PC-9 (cell line): ENCODE measurements at regions not wholly inside any gene's neighbourhood (a gene's known extent, or its start where the extent isn't known, plus 50 kb on each side); places are given as distances from the start of the nearest gene placed in this dataset.

ENCODE experiments used
- BruUV-seq: library from RNA; stranded (reverse); fragments of 400-500 nt; replicated peaks from 2 replicates; lab custom pipeline; 2021; lab: Mats Ljungman, UMichigan
- CTCF ChIA-PET: fragments of 300-600 bp; sonication (Branson Sonifier 250); formaldehyde crosslinking; loops from one replicate; lab custom pipeline; 2022; ENCODE audit warnings: antibody characterized with exemption; lab: Charles Lee
- POLR2A ChIA-PET: fragments of 300-600 bp; sonication (Branson Sonifier 250); formaldehyde crosslinking; loops from one replicate; lab custom pipeline; 2022; ENCODE audit warnings: antibody characterized with exemption; ENCODE audit not compliant: unreplicated experiment; lab: Charles Lee
- DNase-seq, 2 experiments: peaks; one replicate each; pipeline versions ENCODE4 v3.0.0 to v3.0.0-alpha.2; 2015 to 2022; ENCODE audit warnings: mixed read lengths in 1 of 2
- H2AFZ ChIP-seq: fragments of 200-600 bp; sonication (generic); 2 replicates; pipeline ENCODE4 v1.8.1; 2017; ENCODE audit warnings: antibody characterized with exemption
- H3F3A ChIP-seq: fragments of 200-600 bp; sonication (generic); 2 replicates; pipeline ENCODE4 v1.8.1; 2017; ENCODE audit warnings: antibody characterized with exemption, mild to moderate bottlenecking, low read depth; ENCODE audit not compliant: insufficient read depth
- H3K27ac ChIP-seq: fragments of 200-600 bp; sonication (generic); 2 replicates; pipeline ENCODE4 v1.6.1; 2016; ENCODE audit warnings: mixed run types
- H3K27me3 ChIP-seq: fragments of 200-600 bp; sonication (generic); 2 replicates; pipeline ENCODE4 v1.6.1; 2016; ENCODE audit warnings: low read depth, mixed run types; ENCODE audit not compliant: insufficient read depth
- H3K36me3 ChIP-seq: fragments of 200-600 bp; sonication (generic); 2 replicates; pipeline ENCODE4 v1.6.1; 2016; ENCODE audit warnings: low read depth, mixed run types
- H3K4me1 ChIP-seq: fragments of 200-600 bp; sonication (generic); replicated peaks from 2 replicates; pipeline ENCODE4 v1.6.1; 2016; ENCODE audit warnings: mixed run types; ENCODE audit not compliant: insufficient read depth
- H3K4me2 ChIP-seq: fragments of 200-600 bp; sonication (generic); 2 replicates; pipeline ENCODE4 v1.6.1; 2017; ENCODE audit warnings: mixed run types
- H3K4me3 ChIP-seq: fragments of 200-600 bp; sonication (generic); 2 replicates; pipeline ENCODE4 v1.6.1; 2016; ENCODE audit warnings: mixed run types
- H3K79me2 ChIP-seq: fragments of 200-600 bp; sonication (generic); 2 replicates; pipeline ENCODE4 v1.6.1; 2017; ENCODE audit warnings: low read depth, mixed run types
- H3K9me2 ChIP-seq: fragments of 200-600 bp; sonication (generic); 2 replicates; pipeline ENCODE4 v1.8.1; 2017; ENCODE audit warnings: mild to moderate bottlenecking; ENCODE audit not compliant: insufficient read depth
- H3K9me3 ChIP-seq: fragments of 200-600 bp; sonication (generic); 2 replicates; pipeline ENCODE4 v1.8.1; 2016; ENCODE audit warnings: low read depth; ENCODE audit not compliant: insufficient read depth
- H4K20me1 ChIP-seq: fragments of 200-600 bp; sonication (generic); 2 replicates; pipeline ENCODE4 v1.8.1; 2017; ENCODE audit not compliant: insufficient read depth
- CTCF ChIP-seq: fragments of 200-600 bp; sonication (generic); conservative IDR thresholded peaks from 2 replicates; pipeline ENCODE4 v1.6.1; 2017; ENCODE audit warnings: mixed run types, antibody characterized with exemption, mild to moderate bottlenecking, moderate library complexity
- EZH2 ChIP-seq: fragments of 200-600 bp; sonication (generic); IDR thresholded peaks from 2 replicates; pipeline ENCODE4 v1.8.0; 2017; ENCODE audit warnings: antibody characterized with exemption, low read depth
- intact Hi-C: fragments of 100-400 bp; cut with micrococcal nuclease; formaldehyde crosslinking; loops from one replicate; pipeline ENCODE4 v1.10.0; 2022; ENCODE audit not compliant: unreplicated experiment

- Histone ChIP-seq H3K4me2 (no peak overlapping the region), H3K27me3 (no peaks in the 10 kb centered on the region), H3K4me1 (no peaks in the 10 kb centered on the region), H3K27ac (no peak overlapping the region), H3K79me2 (no peaks in the 10 kb centered on the region), H4K20me1 (no peaks in the 10 kb centered on the region), H3K9me3 (no peaks in the 10 kb centered on the region), H2AFZ (no peak overlapping the region), H3K9me2 (no peaks in the 10 kb centered on the region), H3K4me3 (no peak overlapping the region), H3K36me3 (no peaks in the 10 kb centered on the region), H3F3A (no peaks in the 10 kb centered on the region)
- ChIA-PET POLR2A (no interaction called here), CTCF (no interaction called here)
- TF ChIP-seq EZH2 (no peak), CTCF (no peak)
- intact Hi-C loops: no loop called here
- no peak for DNase-seq
- no TSS peak for BruUV-seq
These were observed 363.2 kb upstream of the MPDZ start for GRCh38 chr9:13642646-13643045.

- CTCF ChIA-PET: no interaction called here
- H3K27me3 ChIP-seq: no peaks in the 10 kb centered on the region
These were observed 349.6 kb upstream of the MPDZ start for GRCh38 chr9:13629067-13629466.

GRCh38 chr9:13628526-13628925, 349.0 kb upstream of the MPDZ start:
- no peaks in the 10 kb centered on the region for H3K36me3 ChIP-seq
- no TSS peak for BruUV-seq
- no peak for DNase-seq

More at GRCh38 chr9:13629067-13629466, 349.6 kb upstream of the MPDZ start:
- Histone ChIP-seq H4K20me1 (no peaks in the 10 kb centered on the region), H3K79me2 (no peaks in the 10 kb centered on the region), H2AFZ (no peak overlapping the region), H3K4me2 (no peak overlapping the region), H3F3A (no peaks in the 10 kb centered on the region), H3K4me3 (no peak overlapping the region), H3K9me2 (no peaks in the 10 kb centered on the region), H3K9me3 (no peaks in the 10 kb centered on the region), H3K36me3 (no peaks in the 10 kb centered on the region), H3K27ac (no peak overlapping the region), H3K4me1 (no peaks in the 10 kb centered on the region)
- no peak for DNase-seq
- no peak for TF ChIP-seq CTCF
- no peak for TF ChIP-seq EZH2
- intact Hi-C loops: no loop called here
- POLR2A ChIA-PET: no interaction called here
- BruUV-seq: no TSS peak

More at GRCh38 chr9:13628526-13628925, 349.0 kb upstream of the MPDZ start:
- ChIA-PET POLR2A (no interaction called here), CTCF (no interaction called here)
- H3K79me2 ChIP-seq: no peaks in the 10 kb centered on the region
- no peaks in the 10 kb centered on the region for H3K9me2 ChIP-seq
- no peak overlapping the region for H2AFZ ChIP-seq
- intact Hi-C loops: no loop called here
- no peaks in the 10 kb centered on the region for H3K27me3 ChIP-seq
- no peak overlapping the region for H3K4me2 ChIP-seq
- no peak for TF ChIP-seq EZH2
- TF ChIP-seq CTCF: no peak
- H3K27ac ChIP-seq: no peak overlapping the region
- H3K9me3 ChIP-seq: no peaks in the 10 kb centered on the region
- H3F3A ChIP-seq: no peaks in the 10 kb centered on the region
- H4K20me1 ChIP-seq: no peaks in the 10 kb centered on the region
- H3K4me3 ChIP-seq: no peak overlapping the region
- no peaks in the 10 kb centered on the region for H3K4me1 ChIP-seq
